Activated T-helper 17 cell treated with anti-CD3 and anti-CD28 coated beads, Interleukin-2, amount 50 U/mL, for 72 hours (primary cell): ENCODE measurements at regions not wholly inside any gene's neighbourhood (a gene's known extent, or its start where the extent isn't known, plus 50 kb on each side); places are given as distances from the start of the nearest gene placed in this dataset.

Source experiments
- ATAC-seq: fragments of 150-1000 bp; cut with Tn5 transposase; replicated peaks from 2 replicates; pipeline ENCODE4 v1.10.0; 2021; ENCODE audit warnings: mild to moderate bottlenecking, moderate library complexity
- H3K27ac Mint-ChIP-seq: one replicate; pipeline ENCODE4 v1.8.0; 2022; ENCODE audit warnings: mixed read lengths
- H3K27me3 Mint-ChIP-seq: one replicate; pipeline ENCODE4 v1.8.0; 2022; ENCODE audit warnings: mixed read lengths
- H3K36me3 Mint-ChIP-seq: one replicate; pipeline ENCODE4 v1.8.0; 2022; ENCODE audit warnings: low read depth, mild to moderate bottlenecking, mixed read lengths
- H3K4me1 Mint-ChIP-seq: one replicate; pipeline ENCODE4 v1.8.0; 2022; ENCODE audit warnings: mixed read lengths
- H3K4me3 Mint-ChIP-seq: one replicate; pipeline ENCODE4 v1.8.0; 2022; ENCODE audit warnings: mild to moderate bottlenecking, mixed read lengths
- H3K9me3 Mint-ChIP-seq: one replicate; pipeline ENCODE4 v1.8.0; 2022; ENCODE audit warnings: mixed read lengths

GRCh38 chr5:136427426-136427825 lies 62.1 kb upstream of the TRPC7 start:
- Mint-ChIP-seq H3K9me3 (peaks cover 4% of the 10 kb centered on the region), H3K4me3 (no peak overlapping the region), H3K36me3 (no peaks in the 10 kb centered on the region), H3K27me3 (peaks cover 4% of the 10 kb centered on the region), H3K4me1 (no peaks in the 10 kb centered on the region), H3K27ac (no peak overlapping the region)
- no peak for ATAC-seq

GRCh38 chr5:136425921-136426320 lies 60.6 kb upstream of the TRPC7 start:
- H3K36me3 Mint-ChIP-seq = no peaks in the 10 kb centered on the region
- H3K4me3 Mint-ChIP-seq = no peak overlapping the region
- ATAC-seq = no peak
- peaks cover 4% of the 10 kb centered on the region for H3K27me3 Mint-ChIP-seq
- no peaks in the 10 kb centered on the region for H3K4me1 Mint-ChIP-seq
- no peak overlapping the region for H3K27ac Mint-ChIP-seq
- peaks cover 4% of the 10 kb centered on the region for H3K9me3 Mint-ChIP-seq

- ATAC-seq = no peak
- H3K27me3 Mint-ChIP-seq = peaks cover 5% of the 10 kb centered on the region
- no peak overlapping the region for H3K27ac Mint-ChIP-seq
- H3K9me3 Mint-ChIP-seq = peaks cover 4% of the 10 kb centered on the region
- no peaks in the 10 kb centered on the region for H3K4me1 Mint-ChIP-seq
- H3K36me3 Mint-ChIP-seq = no peaks in the 10 kb centered on the region
- H3K4me3 Mint-ChIP-seq = no peak overlapping the region
Observed at GRCh38 chr5:136424835-136425584, 59.7 kb upstream of the TRPC7 start.

- H3K4me3 Mint-ChIP-seq = no peak overlapping the region
- no peak for ATAC-seq
- no peaks in the 10 kb centered on the region for H3K36me3 Mint-ChIP-seq
- H3K27me3 Mint-ChIP-seq = peaks cover 9% of the 10 kb centered on the region
- peaks cover 4% of the 10 kb centered on the region for H3K9me3 Mint-ChIP-seq
- H3K4me1 Mint-ChIP-seq = no peaks in the 10 kb centered on the region
- H3K27ac Mint-ChIP-seq = no peak overlapping the region
Observed at GRCh38 chr5:136423944-136424606, 58.7 kb upstream of the TRPC7 start.

DNA sequence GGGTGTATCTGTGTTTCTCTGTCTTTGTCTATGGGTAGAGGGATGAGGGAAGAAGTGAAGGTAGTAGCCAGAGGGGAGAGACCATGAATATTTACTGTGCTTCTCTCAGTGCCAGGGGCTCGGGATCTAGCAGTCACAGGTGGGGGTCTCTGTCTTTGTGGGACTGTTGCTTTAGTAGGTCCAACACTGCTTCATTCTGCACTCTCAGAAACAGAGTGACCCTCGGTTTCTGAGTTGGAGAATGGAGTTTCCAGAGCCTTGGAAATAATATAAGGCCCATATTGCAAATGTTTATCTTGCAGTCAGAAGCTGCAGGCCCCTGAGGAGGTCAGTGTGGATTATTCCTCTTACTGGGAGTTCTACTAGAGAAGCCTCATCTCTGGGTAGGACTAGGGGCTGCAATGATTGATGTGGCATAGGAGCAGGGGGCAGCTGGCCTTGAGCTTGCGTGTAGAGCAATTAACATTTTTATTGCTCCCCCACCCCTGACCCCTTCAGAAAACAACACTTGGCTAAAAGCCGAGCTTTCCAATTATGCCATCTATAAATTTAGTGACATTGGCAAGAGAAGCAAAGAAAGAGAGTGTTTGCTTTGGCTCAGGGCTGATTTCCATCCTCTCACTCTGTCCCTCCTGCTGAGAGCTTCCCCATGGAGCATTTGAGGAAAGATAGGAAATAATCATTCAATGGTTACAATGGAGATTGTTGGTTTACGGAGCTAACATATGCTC lies 55.0 kb upstream of the TRPC7 start:
- no peak for ATAC-seq
- no peaks in the 10 kb centered on the region for H3K9me3 Mint-ChIP-seq
- H3K27me3 Mint-ChIP-seq = peaks cover 9% of the 10 kb centered on the region
- no peaks in the 10 kb centered on the region for H3K36me3 Mint-ChIP-seq
- H3K27ac Mint-ChIP-seq = no peak overlapping the region
- H3K4me1 Mint-ChIP-seq = no peaks in the 10 kb centered on the region
- no peak overlapping the region for H3K4me3 Mint-ChIP-seq

DNA sequence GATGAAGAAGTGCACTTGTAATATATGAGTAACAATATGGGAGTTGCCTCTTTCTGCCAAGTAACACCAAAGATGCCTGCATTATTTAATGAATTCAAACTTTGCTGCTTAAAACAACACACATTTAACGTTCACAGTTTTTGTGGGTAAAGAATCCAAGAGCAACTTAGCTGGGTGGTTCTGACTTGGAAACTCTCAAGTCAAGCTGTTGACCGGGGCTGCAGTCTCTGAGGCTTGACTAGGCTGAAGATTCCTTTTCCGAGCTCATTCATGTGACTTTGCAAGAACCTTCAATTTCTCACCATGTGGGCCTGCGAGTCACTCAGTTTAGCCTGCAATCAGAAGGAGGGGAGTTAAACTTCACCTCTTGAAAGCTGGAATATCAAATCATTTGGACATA lies 53.0 kb upstream of the TRPC7 start:
- H3K9me3 Mint-ChIP-seq = no peaks in the 10 kb centered on the region
- H3K27me3 Mint-ChIP-seq = peaks cover 9% of the 10 kb centered on the region
- no peaks in the 10 kb centered on the region for H3K4me1 Mint-ChIP-seq
- no peaks in the 10 kb centered on the region for H3K36me3 Mint-ChIP-seq
- no peak overlapping the region for H3K27ac Mint-ChIP-seq
- ATAC-seq = no peak
- no peak overlapping the region for H3K4me3 Mint-ChIP-seq
